Activated naive CD4-positive, alpha-beta T cell treated with anti-CD3 and anti-CD28 coated beads for 36 hours (primary cell): ENCODE measurements at regions not wholly inside any gene's neighbourhood (a gene's known extent, or its start where the extent isn't known, plus 50 kb on each side); places are given as distances from the start of the nearest gene placed in this dataset.

ENCODE experiments used
- CTCF ChIA-PET: fragments of 350-600 bp; sonication (Branson Sonifier 250); formaldehyde crosslinking; loops from one replicate; lab custom pipeline; 2021; ENCODE audit warnings: antibody characterized with exemption; lab: Charles Lee
- DNase-seq: peaks from one replicate; pipeline ENCODE4 v3.0.0-alpha.2; 2020
- H3K27ac Mint-ChIP-seq: one replicate; pipeline ENCODE4 v1.8.0; 2021; ENCODE audit warnings: mild to moderate bottlenecking, mixed read lengths
- H3K27me3 Mint-ChIP-seq: one replicate; pipeline ENCODE4 v1.8.0; 2021; ENCODE audit warnings: low read depth, mixed read lengths
- H3K36me3 Mint-ChIP-seq: one replicate; pipeline ENCODE4 v1.8.0; 2021; ENCODE audit warnings: low read depth, mixed read lengths
- H3K4me1 Mint-ChIP-seq: one replicate; pipeline ENCODE4 v1.8.0; 2021; ENCODE audit warnings: low read depth, mixed read lengths
- H3K4me3 Mint-ChIP-seq: one replicate; pipeline ENCODE4 v1.8.0; 2021; ENCODE audit warnings: mild to moderate bottlenecking, moderate library complexity, mixed read lengths
- H3K9me3 Mint-ChIP-seq: one replicate; pipeline ENCODE4 v1.8.0; 2021; ENCODE audit warnings: mixed read lengths
- intact Hi-C: fragments of 100-400 bp; cut with micrococcal nuclease; formaldehyde crosslinking; loops from one replicate; pipeline ENCODE4 v1.15.1; 2023

- H3K9me3 Mint-ChIP-seq: no peaks in the 10 kb centered on the region
- H3K4me3 Mint-ChIP-seq: no peak overlapping the region
- CTCF ChIA-PET: no interaction called here
- H3K27ac Mint-ChIP-seq: no peak overlapping the region
- no peaks in the 10 kb centered on the region for H3K36me3 Mint-ChIP-seq
- H3K4me1 Mint-ChIP-seq: peaks cover 8% of the 10 kb centered on the region
- no peak for DNase-seq
- intact Hi-C loops: no loop called here
- no peaks in the 10 kb centered on the region for H3K27me3 Mint-ChIP-seq
Measured at GRCh38 chr1:239744851-239745250, 346.8 kb upstream of the FMN2 start.

GRCh38 chr1:239755107-239755912, 336.4 kb upstream of the FMN2 start:
- intact Hi-C loops: no loop called here
- CTCF ChIA-PET: interaction anchor here (0.7 kb wide), 1 partner anchor 53 kb away, joined by 4 read pairs; no protein-coding TSS in a partner anchor
- Mint-ChIP-seq H3K27ac (no peak overlapping the region), H3K36me3 (no peaks in the 10 kb centered on the region), H3K9me3 (no peaks in the 10 kb centered on the region), H3K27me3 (no peaks in the 10 kb centered on the region), H3K4me3 (no peak overlapping the region), H3K4me1 (no peaks in the 10 kb centered on the region)
- no peak for DNase-seq

- no peak overlapping the region for H3K4me3 Mint-ChIP-seq
- intact Hi-C loops: no loop called here
- no peaks in the 10 kb centered on the region for H3K36me3 Mint-ChIP-seq
- no peaks in the 10 kb centered on the region for H3K4me1 Mint-ChIP-seq
- no peaks in the 10 kb centered on the region for H3K9me3 Mint-ChIP-seq
- H3K27ac Mint-ChIP-seq: no peak overlapping the region
- DNase-seq: no peak
- no peaks in the 10 kb centered on the region for H3K27me3 Mint-ChIP-seq
- CTCF ChIA-PET: no interaction called here
Measured at GRCh38 chr1:239757716-239758115, 334.0 kb upstream of the FMN2 start.

GRCh38 chr1:239758756-239759155, 332.9 kb upstream of the FMN2 start:
- Mint-ChIP-seq H3K27me3 (no peaks in the 10 kb centered on the region), H3K27ac (no peak overlapping the region), H3K4me1 (no peaks in the 10 kb centered on the region), H3K36me3 (no peaks in the 10 kb centered on the region), H3K9me3 (no peaks in the 10 kb centered on the region), H3K4me3 (no peak overlapping the region)
- CTCF ChIA-PET: no interaction called here
- intact Hi-C loops: no loop called here
- no peak for DNase-seq

- no peak for DNase-seq
- CTCF ChIA-PET: no interaction called here
- intact Hi-C loops: no loop called here
- no peak overlapping the region for H3K4me3 Mint-ChIP-seq
- H3K27ac Mint-ChIP-seq: no peak overlapping the region
- H3K27me3 Mint-ChIP-seq: no peaks in the 10 kb centered on the region
- H3K9me3 Mint-ChIP-seq: no peaks in the 10 kb centered on the region
- H3K4me1 Mint-ChIP-seq: no peaks in the 10 kb centered on the region
- no peaks in the 10 kb centered on the region for H3K36me3 Mint-ChIP-seq
Measured at GRCh38 chr1:239761509-239761908, 330.2 kb upstream of the FMN2 start.

- Mint-ChIP-seq H3K36me3 (no peaks in the 10 kb centered on the region), H3K4me3 (no peak overlapping the region), H3K9me3 (no peaks in the 10 kb centered on the region), H3K27ac (no peak overlapping the region), H3K4me1 (no peaks in the 10 kb centered on the region), H3K27me3 (no peaks in the 10 kb centered on the region)
- DNase-seq: no peak
- CTCF ChIA-PET: no interaction called here
- intact Hi-C loops: no loop called here
Measured at GRCh38 chr1:239763850-239764249, 327.8 kb upstream of the FMN2 start.

GRCh38 chr1:239764546-239764945, 327.1 kb upstream of the FMN2 start:
- no peak overlapping the region for H3K27ac Mint-ChIP-seq
- DNase-seq: no peak
- intact Hi-C loops: no loop called here

GRCh38 chr1:239765163-239765562, 326.5 kb upstream of the FMN2 start:
- Mint-ChIP-seq H3K36me3 (no peaks in the 10 kb centered on the region), H3K4me1 (no peaks in the 10 kb centered on the region), H3K4me3 (no peak overlapping the region), H3K9me3 (no peaks in the 10 kb centered on the region), H3K27me3 (no peaks in the 10 kb centered on the region), H3K27ac (no peak overlapping the region)
- intact Hi-C loops: no loop called here
- CTCF ChIA-PET: no interaction called here
- no peak for DNase-seq

More at GRCh38 chr1:239764546-239764945, 327.1 kb upstream of the FMN2 start:
- H3K4me3 Mint-ChIP-seq: no peak overlapping the region
- H3K27me3 Mint-ChIP-seq: no peaks in the 10 kb centered on the region
- no peaks in the 10 kb centered on the region for H3K4me1 Mint-ChIP-seq
- CTCF ChIA-PET: no interaction called here
- no peaks in the 10 kb centered on the region for H3K36me3 Mint-ChIP-seq
- H3K9me3 Mint-ChIP-seq: no peaks in the 10 kb centered on the region

GRCh38 chr1:239771550-239771949, 320.1 kb upstream of the FMN2 start:
- H3K27me3 Mint-ChIP-seq: no peaks in the 10 kb centered on the region
- CTCF ChIA-PET: no interaction called here
- H3K9me3 Mint-ChIP-seq: peaks cover 2% of the 10 kb centered on the region
- H3K36me3 Mint-ChIP-seq: peaks cover under 1% of the 10 kb centered on the region
- H3K4me1 Mint-ChIP-seq: peaks cover 5% of the 10 kb centered on the region
- no peak overlapping the region for H3K27ac Mint-ChIP-seq
- no peak overlapping the region for H3K4me3 Mint-ChIP-seq
- intact Hi-C loops: no loop called here
- no peak for DNase-seq

GRCh38 chr1:239772446-239772845, 319.2 kb upstream of the FMN2 start:
- intact Hi-C loops: no loop called here
- H3K9me3 Mint-ChIP-seq: peaks cover 7% of the 10 kb centered on the region
- DNase-seq: no peak
- H3K27ac Mint-ChIP-seq: no peak overlapping the region
- H3K27me3 Mint-ChIP-seq: no peaks in the 10 kb centered on the region
- H3K4me1 Mint-ChIP-seq: peaks cover 5% of the 10 kb centered on the region
- H3K36me3 Mint-ChIP-seq: peaks cover 1% of the 10 kb centered on the region
- CTCF ChIA-PET: interaction anchor here (0.6 kb wide), 1 partner anchor 32 kb away, joined by 3 read pairs; no protein-coding TSS in a partner anchor
- H3K4me3 Mint-ChIP-seq: no peak overlapping the region

GRCh38 chr1:239775466-239775865, 316.2 kb upstream of the FMN2 start:
- CTCF ChIA-PET: no interaction called here
- Mint-ChIP-seq H3K27ac (no peak overlapping the region), H3K9me3 (peaks cover 7% of the 10 kb centered on the region), H3K36me3 (peaks cover 1% of the 10 kb centered on the region), H3K4me3 (no peak overlapping the region), H3K27me3 (no peaks in the 10 kb centered on the region), H3K4me1 (peaks cover 5% of the 10 kb centered on the region)
- no peak for DNase-seq
- intact Hi-C loops: no loop called here

- Mint-ChIP-seq H3K36me3 (peaks cover 1% of the 10 kb centered on the region), H3K4me1 (peaks cover 5% of the 10 kb centered on the region), H3K4me3 (no peak overlapping the region), H3K9me3 (peaks cover 10% of the 10 kb centered on the region), H3K27ac (no peak overlapping the region), H3K27me3 (no peaks in the 10 kb centered on the region)
- CTCF ChIA-PET: no interaction called here
- DNase-seq: no peak
- intact Hi-C loops: no loop called here
Measured at GRCh38 chr1:239778208-239778813, 313.4 kb upstream of the FMN2 start.

GRCh38 chr1:239779962-239780361, 311.7 kb upstream of the FMN2 start:
- DNase-seq: no peak
- CTCF ChIA-PET: no interaction called here
- no peak overlapping the region for H3K4me3 Mint-ChIP-seq
- H3K36me3 Mint-ChIP-seq: peaks cover 1% of the 10 kb centered on the region
- no peak overlapping the region for H3K27ac Mint-ChIP-seq
- peaks cover 10% of the 10 kb centered on the region for H3K9me3 Mint-ChIP-seq
- no peaks in the 10 kb centered on the region for H3K27me3 Mint-ChIP-seq
- intact Hi-C loops: no loop called here
- H3K4me1 Mint-ChIP-seq: no peaks in the 10 kb centered on the region
